ENCODE measurements at regions not wholly inside any gene's neighbourhood (a gene's known extent, or its start where the extent isn't known, plus 50 kb on each side); places are given as distances from the start of the nearest gene placed in this dataset.

DNA sequence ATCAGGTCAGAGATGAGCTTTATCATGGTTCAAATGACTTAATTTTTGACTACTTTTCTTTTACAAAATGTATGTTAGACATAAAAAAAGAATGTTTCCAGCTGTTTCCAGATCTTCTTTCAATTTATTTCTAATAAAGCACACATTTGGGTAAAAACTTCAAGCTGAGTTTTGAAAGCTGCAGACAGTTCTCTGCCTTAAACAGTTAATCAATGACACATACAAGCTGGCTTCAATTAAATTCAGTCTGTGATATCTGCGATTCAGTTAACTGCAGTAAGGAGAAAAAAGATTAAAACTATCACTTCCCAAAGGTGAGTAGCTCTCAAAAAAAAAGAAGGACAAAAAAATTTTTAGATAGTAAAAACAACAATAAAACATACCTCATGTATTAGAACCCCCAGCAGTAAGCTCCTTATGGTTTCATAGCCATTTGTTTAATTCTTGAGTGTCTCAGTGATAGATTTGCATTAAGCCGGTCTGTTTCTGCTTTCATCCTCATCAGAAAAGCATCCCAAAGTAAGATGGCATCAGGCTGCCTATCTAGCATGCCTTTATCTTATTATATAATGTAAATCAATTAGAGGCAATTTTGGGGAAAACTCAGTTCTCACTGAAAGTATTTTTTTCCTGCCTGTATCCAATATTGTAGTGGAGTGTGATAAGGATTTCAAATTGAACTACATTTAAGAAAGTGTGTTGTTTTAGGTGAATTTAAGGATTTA lies 81.8 kb upstream of the STARD13 start:
- in situ Hi-C loops (cut with HindIII; ENCODE audit: low pct_unique_long_range_greater_than_20kb, low sequenced_read_pairs) = no loop called here
- POLR2A ChIA-PET = no interaction called here

DNA sequence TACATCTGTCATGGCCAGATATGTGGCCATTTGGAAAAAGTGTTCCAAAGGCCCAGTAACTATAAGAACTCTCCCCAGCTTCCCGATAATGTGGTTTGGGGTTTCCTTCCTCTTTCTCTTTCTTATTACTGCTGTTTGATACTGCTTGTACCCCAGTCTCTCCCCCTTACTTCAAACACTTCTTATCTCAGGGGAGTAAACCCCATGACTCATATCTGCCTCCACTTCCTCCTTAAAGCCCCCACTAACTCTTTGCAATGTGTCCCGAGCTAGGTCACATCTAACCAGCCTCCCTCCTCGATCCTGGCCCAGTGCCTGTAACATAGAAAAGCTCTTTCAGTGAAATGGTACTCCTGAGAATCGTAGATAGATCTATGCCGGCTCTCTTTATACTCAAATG lies 82.4 kb upstream of the STARD13 start:
- CTCF ChIA-PET = no interaction called here
- TF ChIP-seq, protein P1, sequence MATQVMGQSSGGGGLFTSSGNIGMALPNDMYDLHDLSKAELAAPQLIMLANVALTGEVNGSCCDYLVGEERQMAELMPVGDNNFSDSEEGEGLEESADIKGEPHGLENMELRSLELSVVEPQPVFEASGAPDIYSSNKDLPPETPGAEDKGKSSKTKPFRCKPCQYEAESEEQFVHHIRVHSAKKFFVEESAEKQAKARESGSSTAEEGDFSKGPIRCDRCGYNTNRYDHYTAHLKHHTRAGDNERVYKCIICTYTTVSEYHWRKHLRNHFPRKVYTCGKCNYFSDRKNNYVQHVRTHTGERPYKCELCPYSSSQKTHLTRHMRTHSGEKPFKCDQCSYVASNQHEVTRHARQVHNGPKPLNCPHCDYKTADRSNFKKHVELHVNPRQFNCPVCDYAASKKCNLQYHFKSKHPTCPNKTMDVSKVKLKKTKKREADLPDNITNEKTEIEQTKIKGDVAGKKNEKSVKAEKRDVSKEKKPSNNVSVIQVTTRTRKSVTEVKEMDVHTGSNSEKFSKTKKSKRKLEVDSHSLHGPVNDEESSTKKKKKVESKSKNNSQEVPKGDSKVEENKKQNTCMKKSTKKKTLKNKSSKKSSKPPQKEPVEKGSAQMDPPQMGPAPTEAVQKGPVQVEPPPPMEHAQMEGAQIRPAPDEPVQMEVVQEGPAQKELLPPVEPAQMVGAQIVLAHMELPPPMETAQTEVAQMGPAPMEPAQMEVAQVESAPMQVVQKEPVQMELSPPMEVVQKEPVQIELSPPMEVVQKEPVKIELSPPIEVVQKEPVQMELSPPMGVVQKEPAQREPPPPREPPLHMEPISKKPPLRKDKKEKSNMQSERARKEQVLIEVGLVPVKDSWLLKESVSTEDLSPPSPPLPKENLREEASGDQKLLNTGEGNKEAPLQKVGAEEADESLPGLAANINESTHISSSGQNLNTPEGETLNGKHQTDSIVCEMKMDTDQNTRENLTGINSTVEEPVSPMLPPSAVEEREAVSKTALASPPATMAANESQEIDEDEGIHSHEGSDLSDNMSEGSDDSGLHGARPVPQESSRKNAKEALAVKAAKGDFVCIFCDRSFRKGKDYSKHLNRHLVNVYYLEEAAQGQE (IDR thresholded peaks at IDR 0.05; ENCODE audit: insufficient read depth in 1 of 2, low read depth in 2 of 2, low read length in 1 of 2) = no peak
- TF ChIP-seq TCF7L2 (IDR thresholded peaks at IDR 0.05; ENCODE audit: low read depth, low read length) = no peak
- TF ChIP-seq, protein P2, sequence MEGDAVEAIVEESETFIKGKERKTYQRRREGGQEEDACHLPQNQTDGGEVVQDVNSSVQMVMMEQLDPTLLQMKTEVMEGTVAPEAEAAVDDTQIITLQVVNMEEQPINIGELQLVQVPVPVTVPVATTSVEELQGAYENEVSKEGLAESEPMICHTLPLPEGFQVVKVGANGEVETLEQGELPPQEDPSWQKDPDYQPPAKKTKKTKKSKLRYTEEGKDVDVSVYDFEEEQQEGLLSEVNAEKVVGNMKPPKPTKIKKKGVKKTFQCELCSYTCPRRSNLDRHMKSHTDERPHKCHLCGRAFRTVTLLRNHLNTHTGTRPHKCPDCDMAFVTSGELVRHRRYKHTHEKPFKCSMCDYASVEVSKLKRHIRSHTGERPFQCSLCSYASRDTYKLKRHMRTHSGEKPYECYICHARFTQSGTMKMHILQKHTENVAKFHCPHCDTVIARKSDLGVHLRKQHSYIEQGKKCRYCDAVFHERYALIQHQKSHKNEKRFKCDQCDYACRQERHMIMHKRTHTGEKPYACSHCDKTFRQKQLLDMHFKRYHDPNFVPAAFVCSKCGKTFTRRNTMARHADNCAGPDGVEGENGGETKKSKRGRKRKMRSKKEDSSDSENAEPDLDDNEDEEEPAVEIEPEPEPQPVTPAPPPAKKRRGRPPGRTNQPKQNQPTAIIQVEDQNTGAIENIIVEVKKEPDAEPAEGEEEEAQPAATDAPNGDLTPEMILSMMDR (IDR thresholded peaks at IDR 0.05) = no peak
- no peak for TF ChIP-seq SIN3A (IDR thresholded peaks at IDR 0.05; ENCODE audit: borderline replicate concordance, insufficient read depth, low read depth, low read length)
- no peak for TF ChIP-seq POLR2AphosphoS5 (IDR thresholded peaks at IDR 0.05; ENCODE audit: low read depth, low read length)
- DNase-seq (ENCODE audit: low read depth, low spot score) = no peak
- POLR2A ChIA-PET = no interaction called here
- Histone ChIP-seq H3K27me3 (ENCODE audit: control insufficient read depth, insufficient read depth, low read length) (no peaks in the 10 kb centered on the region), H3K4me1 (ENCODE audit: control insufficient read depth, insufficient read depth, low read length) (no peaks in the 10 kb centered on the region), H3K36me3 (ENCODE audit: control insufficient read depth, insufficient read depth, low read length) (no peaks in the 10 kb centered on the region), H3K9me3 (ENCODE audit: control insufficient read depth, insufficient read depth, low read depth, low read length) (no peaks in the 10 kb centered on the region), H3K4me3 (ENCODE audit: low read depth in 2 of 2, low read length in 2 of 2) (no peak overlapping the region), H3K27ac (ENCODE audit: low read length) (no peak overlapping the region)
- ATAC-seq = no peak
- in situ Hi-C loops (cut with HindIII; ENCODE audit: low pct_unique_long_range_greater_than_20kb, low sequenced_read_pairs) = no loop called here
- intact Hi-C loops (cut with micrococcal nuclease; ENCODE audit: unreplicated experiment) = no loop called here
- BruUV-seq (replicated peaks) = no TSS peak

More for the DNA sequence above, 81.8 kb upstream of the STARD13 start:
- TF ChIP-seq, protein P1 (IDR thresholded peaks at IDR 0.05; ENCODE audit: insufficient read depth in 1 of 2, low read depth in 2 of 2, low read length in 1 of 2) = no peak
- DNase-seq (ENCODE audit: low read depth, low spot score) (no peak), ATAC-seq (no peak)
- intact Hi-C loops (cut with micrococcal nuclease; ENCODE audit: unreplicated experiment) = no loop called here
- H3K4me1 ChIP-seq (ENCODE audit: control insufficient read depth, insufficient read depth, low read length) = no peaks in the 10 kb centered on the region
- CTCF ChIA-PET = no interaction called here
- H3K4me3 ChIP-seq (ENCODE audit: low read depth in 2 of 2, low read length in 2 of 2) = no peak overlapping the region
- H3K9me3 ChIP-seq (ENCODE audit: control insufficient read depth, insufficient read depth, low read depth, low read length) = no peaks in the 10 kb centered on the region
- no peak overlapping the region for H3K27ac ChIP-seq (ENCODE audit: low read length)
- H3K27me3 ChIP-seq (ENCODE audit: control insufficient read depth, insufficient read depth, low read length) = no peaks in the 10 kb centered on the region
- BruUV-seq (replicated peaks) = no TSS peak
- H3K36me3 ChIP-seq (ENCODE audit: control insufficient read depth, insufficient read depth, low read length) = no peaks in the 10 kb centered on the region

Measured in Panc1 (cell line).